ENCODE measurements at regions not wholly inside any gene's neighbourhood (a gene's known extent, or its start where the extent isn't known, plus 50 kb on each side); places are given as distances from the start of the nearest gene placed in this dataset.

DNA sequence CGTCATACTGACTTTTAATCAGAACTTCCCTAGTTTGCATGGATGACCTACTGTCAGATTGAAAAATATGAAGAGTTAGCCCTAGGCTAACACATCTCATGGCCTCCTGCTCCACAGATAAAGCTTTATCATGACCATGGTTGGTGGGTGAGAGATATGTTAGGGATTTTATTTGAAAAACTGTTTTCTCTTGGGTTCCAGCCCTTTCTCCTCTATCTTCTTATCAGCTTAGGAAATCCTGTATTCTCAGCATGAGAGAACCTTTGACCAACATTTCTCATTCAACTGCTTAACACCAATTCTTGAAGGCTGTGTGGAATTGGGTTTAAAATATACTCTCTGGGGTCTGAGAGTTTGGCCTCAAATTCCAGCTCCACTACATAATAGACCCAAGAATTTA lies 1407.0 kb upstream of the CELF4 start:
- no peak for DNase-seq

DNA sequence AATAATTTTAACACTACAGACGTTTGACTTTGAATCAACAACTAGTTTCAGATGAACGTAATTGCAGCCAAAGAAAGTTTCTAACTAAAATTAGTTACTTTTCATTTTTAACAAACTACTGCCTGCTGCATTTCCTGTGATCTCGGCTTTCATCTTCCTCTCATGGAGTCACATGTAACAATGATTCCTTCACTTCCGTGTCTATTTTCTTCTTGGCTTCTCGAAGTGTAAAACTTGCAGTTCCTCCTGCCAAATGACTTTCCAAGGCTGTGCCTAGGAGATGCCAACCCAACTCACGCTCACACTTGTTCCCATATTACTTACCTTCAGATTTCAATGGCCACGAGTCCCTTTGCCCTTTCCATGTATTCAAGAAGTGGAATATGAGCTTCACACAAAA lies 1406.3 kb upstream of the CELF4 start:
- DNase-seq = no peak

- no peak for DNase-seq
These were observed 1401.2 kb upstream of the CELF4 start for GRCh38 chr18:38966841-38967240.

- DNase-seq = no peak
These were observed 1398.5 kb upstream of the CELF4 start for GRCh38 chr18:38963943-38964660.

DNA sequence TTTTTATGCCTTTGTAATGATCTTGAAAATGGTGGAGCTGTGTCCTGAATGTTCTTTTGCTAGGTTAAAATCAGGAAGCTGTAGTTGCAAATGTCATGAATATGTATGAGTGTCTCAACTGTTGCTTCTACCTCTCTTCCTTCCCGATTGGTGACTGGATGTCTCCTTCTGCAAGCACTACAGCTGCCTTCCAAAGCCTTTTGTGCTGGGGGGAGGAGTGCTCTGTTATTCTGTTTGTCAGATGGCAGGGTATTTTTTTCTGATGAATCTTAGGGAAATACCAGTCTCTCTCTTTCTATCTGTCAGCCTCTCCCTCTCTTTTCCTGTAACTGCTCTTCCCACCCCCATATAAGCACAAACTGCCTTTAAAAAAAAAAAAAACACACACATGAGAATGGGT lies 1396.3 kb upstream of the CELF4 start:
- DNase-seq = no peak

DNA sequence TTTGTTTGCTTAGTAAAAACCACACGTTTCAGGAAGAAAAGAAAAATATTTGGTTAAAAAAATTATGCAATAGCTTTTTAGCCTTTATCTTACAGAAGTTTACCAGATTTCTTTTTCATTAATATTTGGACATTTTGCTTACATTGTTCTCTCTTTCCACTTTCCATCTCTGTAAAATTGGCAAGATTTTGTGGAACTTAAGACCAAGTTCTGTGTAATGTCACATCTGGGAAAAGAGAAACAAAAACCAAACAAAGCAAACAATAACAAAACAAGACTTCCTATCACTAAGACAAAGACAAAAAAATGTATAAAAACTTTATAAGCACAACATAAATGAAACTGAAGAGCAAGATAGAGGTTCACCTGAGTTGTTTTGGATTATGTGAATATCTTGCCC lies 1392.1 kb upstream of the CELF4 start:
- no peak for DNase-seq

- no peak for DNase-seq
These were observed 1390.5 kb upstream of the CELF4 start for GRCh38 chr18:38956068-38956467.

DNA sequence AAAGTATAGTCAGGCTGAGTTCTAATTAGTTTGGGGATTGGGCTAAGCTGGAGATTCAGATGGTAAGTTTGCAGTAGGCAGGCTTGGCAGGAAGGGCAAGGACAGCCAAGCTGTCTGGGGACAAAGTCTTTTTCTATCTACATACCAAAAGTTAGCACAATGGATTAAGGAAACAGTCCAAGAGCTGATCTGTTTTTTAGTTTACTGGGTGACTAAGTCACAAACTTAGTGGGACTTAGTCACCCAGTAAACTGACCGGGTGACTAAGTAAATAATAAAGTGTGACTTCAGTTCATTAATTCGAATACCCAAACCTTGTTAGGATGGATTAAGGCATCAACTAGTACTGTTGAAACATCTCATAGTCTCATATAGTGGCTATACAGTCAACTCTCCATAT lies 1386.0 kb upstream of the CELF4 start:
- no peak for DNase-seq

DNA sequence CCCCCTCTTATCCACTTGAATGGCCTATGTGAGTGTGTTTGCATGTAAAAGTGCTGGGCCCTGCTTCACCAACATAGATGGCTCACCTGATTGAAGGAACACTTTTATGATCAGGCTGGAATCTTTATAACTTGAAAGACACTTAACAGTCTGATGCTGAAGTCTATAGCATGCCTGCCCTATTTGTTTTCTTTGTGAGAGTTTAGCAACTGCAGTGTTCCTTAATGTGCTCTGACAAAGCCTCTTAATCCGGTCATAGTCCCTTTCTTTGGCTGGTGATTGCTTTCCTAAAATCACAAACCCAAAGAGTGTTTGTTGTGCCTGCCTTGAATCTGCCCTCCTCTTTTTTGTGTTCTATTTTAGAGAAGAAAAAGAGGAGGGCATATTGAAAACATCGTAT lies 1382.8 kb upstream of the CELF4 start:
- DNase-seq = no peak

- no peak for DNase-seq
These were observed 1378.9 kb upstream of the CELF4 start for GRCh38 chr18:38944446-38945024.

DNA sequence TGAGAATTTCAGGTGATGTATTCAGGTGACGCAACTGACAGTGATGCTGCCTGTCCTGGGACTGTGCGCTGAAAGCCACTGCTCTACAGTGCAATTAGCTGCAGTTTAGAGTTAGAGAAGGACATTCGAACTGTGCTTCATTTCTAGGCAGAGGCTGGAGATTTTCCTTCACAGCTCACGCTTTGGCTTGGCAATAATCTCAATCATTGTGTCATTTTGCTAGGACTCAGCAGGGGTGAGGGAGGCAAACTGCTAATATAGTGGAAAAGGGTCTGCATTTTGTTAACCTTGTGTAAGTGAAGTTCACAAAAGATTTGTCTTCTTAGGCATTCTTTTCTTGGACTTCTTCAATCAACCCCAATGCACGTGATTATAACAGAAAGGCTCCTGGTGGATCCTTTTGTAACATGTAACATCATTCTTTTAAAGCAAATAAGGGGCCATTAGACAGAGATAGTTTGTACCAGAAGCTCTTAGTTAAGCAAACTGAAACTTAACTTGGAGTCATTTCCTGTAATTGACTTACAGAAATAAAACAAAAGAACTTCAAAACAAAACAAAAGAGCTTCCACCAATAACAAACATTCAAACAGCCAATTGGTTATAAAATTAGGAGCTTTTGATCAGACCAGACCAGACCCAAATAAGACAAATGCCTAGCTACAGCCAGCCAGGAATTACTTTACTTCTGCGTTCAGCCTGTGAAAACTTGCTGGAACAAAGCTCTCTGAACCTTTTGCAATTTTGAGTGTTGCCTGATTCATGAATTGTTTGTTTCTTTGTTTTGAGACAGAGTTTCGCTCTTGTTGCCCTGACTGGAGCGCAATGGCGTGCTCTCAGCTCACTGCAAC lies 1376.3 kb upstream of the CELF4 start:
- DNase-seq = no peak

DNA sequence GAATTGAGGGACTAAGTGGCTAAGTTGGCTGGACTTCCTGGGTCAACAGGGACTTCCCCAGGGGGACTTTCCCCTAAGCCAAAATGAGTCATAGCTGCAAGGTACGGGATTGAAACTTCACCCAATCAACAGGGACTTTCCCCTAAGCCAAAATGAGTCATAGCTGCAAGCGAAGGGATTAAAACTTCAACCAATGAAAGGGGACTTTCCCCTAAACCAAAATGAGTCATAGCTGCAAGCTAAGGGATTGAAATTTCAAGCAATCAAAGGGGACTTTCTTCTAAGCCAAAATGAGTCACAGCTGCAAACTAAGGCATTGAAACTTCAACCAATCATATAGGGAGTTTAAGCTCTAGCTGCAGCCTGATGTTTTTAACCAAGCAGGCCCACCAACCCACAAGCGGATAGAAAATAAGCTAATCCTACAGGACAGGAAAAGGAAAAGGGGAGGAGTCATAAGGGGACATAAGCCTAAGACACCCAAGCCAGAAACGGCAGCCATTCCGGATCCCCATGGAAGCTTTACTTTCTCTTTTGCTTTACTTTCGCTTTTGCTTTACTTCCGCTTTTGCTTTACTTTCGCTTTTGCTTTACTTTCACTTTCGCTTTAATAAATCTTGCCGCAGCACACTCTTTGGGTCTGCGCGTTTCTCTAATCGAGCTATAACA lies 1375.4 kb upstream of the CELF4 start:
- DNase-seq = no peak

GRCh38 chr18:38940475-38940862 lies 1374.9 kb upstream of the CELF4 start:
- DNase-seq = no peak

DNA sequence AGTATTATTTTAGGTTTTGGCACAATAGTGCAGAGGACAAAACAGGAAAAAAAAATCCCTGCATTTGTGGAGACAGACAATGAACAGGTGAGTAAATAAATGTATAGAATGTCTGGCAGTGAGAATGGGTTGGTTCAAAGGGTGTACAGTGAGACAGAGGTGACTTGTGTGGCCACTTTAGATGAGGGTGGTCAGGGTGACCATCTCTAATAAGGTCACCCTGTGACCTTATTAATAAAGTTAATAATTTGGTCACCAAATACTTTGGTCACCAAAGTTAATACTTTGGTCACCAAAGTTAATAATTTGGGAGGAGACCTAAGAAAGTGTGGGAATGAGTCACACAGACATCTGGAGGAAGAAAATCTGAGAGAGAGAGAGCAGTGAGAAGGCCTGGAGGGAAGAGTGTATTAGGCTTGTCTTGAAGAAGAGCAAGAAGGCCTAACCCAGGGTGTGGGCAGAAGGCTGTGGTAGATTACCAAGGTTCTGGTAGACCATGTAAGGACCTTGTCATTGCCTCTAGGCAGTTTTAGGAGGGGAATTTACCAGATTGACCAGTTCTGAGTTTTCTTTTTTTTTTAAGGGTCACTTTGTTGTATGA lies 1368.4 kb upstream of the CELF4 start:
- DNase-seq = no peak

DNA sequence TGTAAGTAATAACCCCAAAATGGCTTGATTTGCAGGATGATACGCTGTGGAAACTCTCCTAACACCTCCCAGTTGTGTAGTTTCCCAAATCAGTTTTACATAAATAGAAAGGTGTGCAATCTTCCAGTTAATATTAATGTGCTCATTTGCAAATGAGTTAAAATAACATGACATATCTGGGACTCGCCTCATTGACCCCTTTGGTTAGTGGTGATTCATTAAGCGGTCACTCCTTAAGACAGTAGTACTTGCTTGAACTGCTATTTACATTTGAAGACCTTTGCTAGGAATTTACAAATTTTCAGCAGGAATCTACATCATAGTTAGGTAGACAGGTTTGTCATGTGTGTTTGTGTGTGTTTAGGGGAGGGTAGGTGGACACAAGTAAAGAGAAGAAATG lies 1367.7 kb upstream of the CELF4 start:
- no peak for DNase-seq

DNA sequence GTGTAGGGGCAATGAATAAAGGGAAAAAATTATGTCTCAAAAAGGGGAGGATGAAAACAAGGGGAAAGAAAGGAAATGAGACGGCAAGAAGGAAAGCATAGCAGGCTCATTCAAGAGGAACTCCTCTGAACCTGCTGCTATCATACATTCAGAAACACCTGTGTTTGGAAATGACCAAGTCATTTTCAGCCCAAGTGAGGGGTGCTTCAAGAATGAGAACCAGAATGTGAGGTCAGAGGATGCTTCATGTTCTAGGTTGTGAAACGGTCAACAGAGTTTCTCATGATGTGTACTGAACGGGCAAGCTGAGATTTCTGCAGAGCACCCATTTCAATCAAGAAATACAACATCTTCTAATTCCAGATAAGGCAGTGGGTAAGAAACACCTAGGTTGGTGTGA lies 1367.2 kb upstream of the CELF4 start:
- DNase-seq = no peak

GRCh38 chr18:38931754-38932050 lies 1366.1 kb upstream of the CELF4 start:
- no peak for DNase-seq

DNA sequence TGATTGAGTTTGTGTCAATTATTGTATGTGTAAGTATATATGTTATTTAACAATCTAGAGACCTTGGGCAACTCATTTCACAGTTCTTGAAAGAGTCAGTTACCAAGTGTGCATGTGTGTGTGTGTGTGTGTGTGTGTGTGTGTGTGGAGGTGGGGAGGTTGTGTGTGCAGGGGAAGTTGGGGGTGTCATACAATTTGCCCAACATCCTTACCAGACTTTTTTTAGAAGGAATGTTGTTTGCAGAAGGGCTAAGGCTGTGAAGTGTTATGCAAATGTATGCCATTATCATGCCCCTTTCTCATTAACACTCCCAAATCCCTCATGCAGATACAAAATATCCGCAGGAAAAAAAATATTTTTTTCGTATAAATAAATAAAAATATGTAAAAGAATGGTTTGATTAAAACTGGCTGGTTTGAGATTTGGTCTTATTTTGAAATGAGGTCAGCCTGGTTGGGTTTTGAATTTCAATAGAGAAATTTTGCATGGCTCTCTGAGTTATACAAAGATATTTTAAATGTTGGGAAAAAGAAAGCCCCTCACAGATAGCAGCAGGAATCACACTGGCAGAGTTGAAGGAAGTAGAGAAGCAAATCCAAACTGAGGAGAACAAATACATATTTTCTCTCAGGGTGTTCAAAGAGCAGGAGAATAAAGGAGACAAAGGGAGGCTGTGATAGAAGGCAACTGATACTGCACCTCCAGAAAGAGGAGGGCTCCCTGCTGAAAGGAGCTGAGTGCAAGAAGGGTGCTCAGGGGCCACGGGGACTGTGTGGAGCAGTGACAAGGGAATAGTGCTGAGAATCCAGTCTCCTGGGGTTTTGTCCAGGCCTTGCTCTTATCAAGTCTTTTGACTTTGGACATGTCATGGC lies 1365.5 kb upstream of the CELF4 start:
- DNase-seq = no peak

DNA sequence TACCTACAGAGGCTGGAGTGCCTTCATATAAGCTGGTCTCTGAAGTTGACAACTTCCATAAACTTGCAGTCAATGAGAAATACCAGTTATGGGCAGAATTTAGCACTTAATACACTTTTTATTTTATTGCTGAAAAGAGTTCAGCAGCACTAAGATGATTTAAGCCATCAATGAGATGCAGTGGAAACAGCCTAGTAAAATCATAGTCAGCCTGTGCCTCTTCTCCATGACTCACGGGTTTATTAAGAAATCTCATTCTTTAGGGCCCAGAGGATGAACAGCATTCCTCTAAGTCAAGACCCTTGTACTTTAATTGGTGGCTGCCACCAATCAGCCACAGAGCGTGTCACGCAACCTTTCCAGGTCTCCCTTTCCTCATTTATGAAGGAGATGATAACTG lies 1357.9 kb upstream of the CELF4 start:
- no peak for DNase-seq

- DNase-seq = no peak
These were observed 1357.5 kb upstream of the CELF4 start for GRCh38 chr18:38923126-38923525.

DNA sequence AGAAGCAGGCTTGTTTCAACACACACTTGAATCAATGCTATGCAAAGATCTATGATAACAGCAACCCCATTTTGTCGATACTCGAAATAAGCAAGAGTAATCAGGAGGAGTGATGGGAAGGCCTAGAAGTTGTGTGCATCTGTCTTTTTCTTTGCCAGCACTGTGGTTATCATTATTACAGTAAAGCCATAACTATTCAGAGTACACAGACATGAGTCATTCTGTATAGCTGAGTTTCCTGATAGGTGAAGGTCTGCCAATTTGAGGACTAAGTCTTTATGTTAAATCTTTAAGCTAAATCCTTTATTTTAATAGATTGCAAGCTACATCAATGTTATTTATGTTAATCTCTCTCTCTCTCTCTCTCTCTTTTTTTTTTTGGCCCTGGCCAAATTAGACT lies 1344.4 kb upstream of the CELF4 start:
- no peak for DNase-seq

DNA sequence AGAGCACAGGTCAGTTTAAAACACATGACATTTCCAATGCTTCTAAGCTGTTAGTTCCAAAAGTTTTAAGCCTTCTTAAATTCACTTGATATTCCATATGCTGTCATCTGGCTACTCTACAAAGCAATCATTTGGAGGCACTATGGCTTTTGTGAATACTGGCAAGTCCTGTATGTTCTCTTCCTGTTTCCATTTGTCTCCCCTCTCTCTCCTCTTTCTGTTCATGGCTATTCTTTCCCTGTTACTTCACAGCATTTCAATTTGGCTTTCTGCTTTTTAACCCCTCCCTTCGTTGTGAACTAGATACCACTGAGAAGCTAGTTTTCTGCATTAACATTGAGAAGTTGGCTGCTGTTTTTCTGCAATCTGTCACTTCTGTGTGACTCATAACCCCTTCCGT lies 1337.2 kb upstream of the CELF4 start:
- no peak for DNase-seq
